ENCODE measurements at regions not wholly inside any gene's neighbourhood (a gene's known extent, or its start where the extent isn't known, plus 50 kb on each side); places are given as distances from the start of the nearest gene placed in this dataset.

DNA sequence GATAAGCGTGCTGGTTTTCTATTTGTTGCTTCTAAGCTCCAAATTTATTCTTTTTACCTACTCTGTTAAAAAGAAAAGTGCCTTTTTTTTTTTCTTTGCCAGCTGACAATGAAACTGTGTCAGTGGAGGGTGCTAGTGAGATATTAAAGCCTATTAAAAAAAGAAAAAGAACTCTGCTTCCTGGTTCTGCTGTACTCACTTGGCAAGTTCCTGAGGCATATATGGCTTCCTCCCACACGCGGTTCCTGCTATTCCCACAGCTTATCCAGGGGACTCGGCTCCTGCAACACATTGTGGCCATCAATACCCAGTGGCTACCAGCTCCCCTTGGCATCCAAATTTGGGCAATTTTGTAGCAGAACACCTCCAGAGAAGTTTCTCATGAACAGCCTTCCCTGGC, 1977.7 kb upstream of the CDH9 start:
- Histone ChIP-seq H3K23me2 (ENCODE audit: insufficient read length, low read depth, low read length, poor library complexity, severe bottlenecking) (no peaks in the 10 kb centered on the region), H3K4ac (ENCODE audit: low read depth, low read length) (no peak overlapping the region), H3K9ac (ENCODE audit: extremely low read depth, insufficient read length, low read length) (no peak overlapping the region), H2BK15ac (ENCODE audit: low read depth, low read length) (no peak overlapping the region), H3K18ac (ENCODE audit: insufficient read length, low read depth, low read length) (no peak overlapping the region), H2BK20ac (ENCODE audit: low read depth, low read length, poor library complexity, severe bottlenecking) (no peak overlapping the region), H4K5ac (ENCODE audit: insufficient read length, low read depth, low read length) (no peak overlapping the region), H3K27me3 (ENCODE audit: insufficient read depth, low read length) (no peaks in the 10 kb centered on the region), H2BK12ac (ENCODE audit: insufficient read length, low read depth, low read length) (no peak overlapping the region), H2AFZ (ENCODE audit: low read length) (no peak overlapping the region), H2AK5ac (ENCODE audit: insufficient read length, low read length) (no peak overlapping the region), H2BK120ac (ENCODE audit: low read depth, low read length, poor library complexity, severe bottlenecking) (no peak overlapping the region), H3K23ac (ENCODE audit: insufficient read length, low read depth, low read length) (no peak overlapping the region), H4K20me1 (ENCODE audit: control insufficient read depth, insufficient read depth, insufficient read length) (no peaks in the 10 kb centered on the region), H3K56ac (ENCODE audit: insufficient read length, low read depth, low read length) (no peak overlapping the region), H4K91ac (ENCODE audit: insufficient read length, low read depth, low read length) (no peak overlapping the region), H3T11ph (ENCODE audit: low read length) (no peak overlapping the region), H3K14ac (ENCODE audit: insufficient read depth, low read length) (no peak overlapping the region), H2BK5ac (ENCODE audit: insufficient read length, low read length) (no peak overlapping the region), H3K9me3 (ENCODE audit: control insufficient read depth, low read depth, low read length) (no peaks in the 10 kb centered on the region), H3K27ac (ENCODE audit: insufficient read length, low read depth, low read length) (no peak overlapping the region), H3K79me1 (ENCODE audit: insufficient read depth, low read depth, low read length, poor library complexity, severe bottlenecking) (no peaks in the 10 kb centered on the region), H4K8ac (replicated peaks; ENCODE audit: insufficient read length, low read depth, low read length) (no peak overlapping the region), H3K4me2 (ENCODE audit: insufficient read depth, insufficient read length, low read length) (no peak overlapping the region), H3K4me1 (ENCODE audit: insufficient read depth, low read length) (peaks cover 2% of the 10 kb centered on the region; the same call in 1 of the 2 replicates), H3K79me2 (ENCODE audit: insufficient read depth, low read length) (no peaks in the 10 kb centered on the region)
- TF ChIP-seq, protein P1, sequence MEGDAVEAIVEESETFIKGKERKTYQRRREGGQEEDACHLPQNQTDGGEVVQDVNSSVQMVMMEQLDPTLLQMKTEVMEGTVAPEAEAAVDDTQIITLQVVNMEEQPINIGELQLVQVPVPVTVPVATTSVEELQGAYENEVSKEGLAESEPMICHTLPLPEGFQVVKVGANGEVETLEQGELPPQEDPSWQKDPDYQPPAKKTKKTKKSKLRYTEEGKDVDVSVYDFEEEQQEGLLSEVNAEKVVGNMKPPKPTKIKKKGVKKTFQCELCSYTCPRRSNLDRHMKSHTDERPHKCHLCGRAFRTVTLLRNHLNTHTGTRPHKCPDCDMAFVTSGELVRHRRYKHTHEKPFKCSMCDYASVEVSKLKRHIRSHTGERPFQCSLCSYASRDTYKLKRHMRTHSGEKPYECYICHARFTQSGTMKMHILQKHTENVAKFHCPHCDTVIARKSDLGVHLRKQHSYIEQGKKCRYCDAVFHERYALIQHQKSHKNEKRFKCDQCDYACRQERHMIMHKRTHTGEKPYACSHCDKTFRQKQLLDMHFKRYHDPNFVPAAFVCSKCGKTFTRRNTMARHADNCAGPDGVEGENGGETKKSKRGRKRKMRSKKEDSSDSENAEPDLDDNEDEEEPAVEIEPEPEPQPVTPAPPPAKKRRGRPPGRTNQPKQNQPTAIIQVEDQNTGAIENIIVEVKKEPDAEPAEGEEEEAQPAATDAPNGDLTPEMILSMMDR (conservative IDR thresholded peaks at IDR 0.05), result no peak
- no peaks in the 10 kb centered on the region for H3K4me1 Mint-ChIP-seq
- no peaks in the 10 kb centered on the region for H3K27me3 Mint-ChIP-seq (ENCODE audit: low read depth)
- no CpG with 5 or more reads among the region's 4 CpGs for WGBS (ENCODE audit: extremely low coverage, insufficient read length, low lambda C conversion rate)
- H3K27ac Mint-ChIP-seq, result no peak overlapping the region
- DNase-seq, result no peak
- no peaks in the 10 kb centered on the region for H3K9me3 Mint-ChIP-seq
- no peaks in the 10 kb centered on the region for H3K36me3 Mint-ChIP-seq (ENCODE audit: insufficient read depth in 1 of 3, low read depth in 3 of 3)
- no peak overlapping the region for H3K4me3 Mint-ChIP-seq

Measured in H9 (cell line).